Astrocyte (in vitro differentiated cells and primary cell): ENCODE measurements at regions not wholly inside any gene's neighbourhood (a gene's known extent, or its start where the extent isn't known, plus 50 kb on each side); places are given as distances from the start of the nearest gene placed in this dataset.

ENCODE experiments used
- DNase-seq: peaks from one replicate; pipeline ENCODE4 v3.0.0-alpha.2; 2010; ENCODE audit warnings: low read depth
- FAIRE-seq: peaks from 2 replicates; lab custom pipeline; 2011; peaks lifted over from hg19 to GRCh38; lab: Jason Lieb, UNC
- H2AFZ ChIP-seq: 2 replicates; pipeline ENCODE4 v1.6.0; 2012; ENCODE audit warnings: low read depth, low read length, inconsistent platforms
- H3K27ac ChIP-seq: 2 replicates; pipeline ENCODE4 v1.5.1; 2011; ENCODE audit warnings: low read depth, low read length, inconsistent platforms
- H3K27me3 ChIP-seq: 2 replicates; pipeline ENCODE4 v1.6.0; 2011; ENCODE audit warnings: low read length, inconsistent platforms; ENCODE audit not compliant: insufficient read depth
- H3K36me3 ChIP-seq: 2 replicates; pipeline ENCODE4 v1.5.1; 2011; ENCODE audit warnings: low read length, inconsistent platforms; ENCODE audit not compliant: insufficient read depth
- H3K4me1 ChIP-seq: 2 replicates; pipeline ENCODE4 v1.5.1; 2011; ENCODE audit warnings: low read length, inconsistent platforms; ENCODE audit not compliant: insufficient read depth
- H3K4me2 ChIP-seq: 2 replicates; pipeline ENCODE4 v1.6.0; 2012; ENCODE audit warnings: low read length, inconsistent platforms
- H3K4me3 ChIP-seq: 2 replicates; pipeline ENCODE4 v1.5.1; 2011; ENCODE audit warnings: low read depth, mild to moderate bottlenecking, low read length, inconsistent platforms; ENCODE audit not compliant: insufficient read depth
- H3K79me2 ChIP-seq: 2 replicates; pipeline ENCODE4 v1.6.0; 2012; ENCODE audit warnings: mild to moderate bottlenecking, low read length, inconsistent platforms; ENCODE audit not compliant: insufficient read depth
- H3K9ac ChIP-seq: 2 replicates; pipeline ENCODE4 v1.6.0; 2012; ENCODE audit warnings: mild to moderate bottlenecking, low read length, inconsistent platforms
- H3K9me3 ChIP-seq: 2 replicates; pipeline ENCODE4 v1.5.1; 2012; ENCODE audit warnings: low read depth, mild to moderate bottlenecking, low read length, inconsistent platforms; ENCODE audit not compliant: insufficient read depth
- H4K20me1 ChIP-seq: 2 replicates; pipeline ENCODE4 v1.6.0; 2012; ENCODE audit warnings: low read length, inconsistent platforms; ENCODE audit not compliant: insufficient read depth
- H3K27ac Mint-ChIP-seq: one replicate; pipeline ENCODE4 v1.8.0; 2021; ENCODE audit warnings: mild to moderate bottlenecking, mixed read lengths; ENCODE audit not compliant: unreplicated experiment
- H3K27me3 Mint-ChIP-seq: one replicate; pipeline ENCODE4 v1.8.0; 2021; ENCODE audit warnings: low read depth, mixed read lengths; ENCODE audit not compliant: unreplicated experiment
- H3K36me3 Mint-ChIP-seq: one replicate; pipeline ENCODE4 v1.8.0; 2021; ENCODE audit warnings: low read depth, mixed read lengths; ENCODE audit not compliant: unreplicated experiment
- H3K4me1 Mint-ChIP-seq: one replicate; pipeline ENCODE4 v1.8.0; 2021; ENCODE audit warnings: low read depth, mixed read lengths; ENCODE audit not compliant: unreplicated experiment
- H3K4me3 Mint-ChIP-seq: one replicate; pipeline ENCODE4 v1.8.0; 2021; ENCODE audit warnings: mild to moderate bottlenecking, moderate library complexity, mixed read lengths; ENCODE audit not compliant: unreplicated experiment
- H3K9me3 Mint-ChIP-seq: one replicate; pipeline ENCODE4 v1.8.0; 2021; ENCODE audit warnings: mild to moderate bottlenecking, mixed read lengths; ENCODE audit not compliant: unreplicated experiment
- CTCF ChIP-seq: IDR thresholded peaks from 2 replicates; pipeline ENCODE4 v1.5.1; 2011; ENCODE audit warnings: low read depth, mild to moderate bottlenecking, inconsistent platforms, low read length, moderate library complexity; ENCODE audit not compliant: insufficient read depth
- EZH2 ChIP-seq: IDR thresholded peaks from 2 replicates; pipeline ENCODE4 v1.6.1; 2012; ENCODE audit warnings: mild to moderate bottlenecking, low read length, inconsistent platforms; ENCODE audit not compliant: insufficient read depth

GRCh38 chr3:87442470-87442869, 166.1 kb upstream of the POU1F1 start:
- TF ChIP-seq EZH2, result no peak
- no peak for TF ChIP-seq CTCF
- FAIRE-seq (no peak), DNase-seq (no peak)

DNA sequence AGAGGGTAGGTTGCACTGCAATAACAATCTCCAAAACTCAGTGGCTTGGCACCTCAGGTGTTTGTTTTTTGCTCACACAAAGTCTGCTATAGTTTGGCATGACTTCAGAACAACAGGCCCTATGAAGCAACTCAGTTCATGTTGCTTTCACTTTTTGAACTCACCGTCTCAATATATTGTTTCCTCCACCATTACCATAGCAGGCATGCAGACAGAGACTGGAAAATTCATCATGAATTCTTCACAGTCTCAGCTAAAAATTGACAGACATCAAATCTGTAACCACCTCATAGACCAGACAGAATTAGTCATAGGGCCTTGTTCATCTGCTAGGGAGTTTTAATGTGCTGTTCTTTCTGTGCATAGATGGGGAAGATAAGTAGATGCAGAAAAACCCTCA, 161.4 kb upstream of the POU1F1 start:
- H3K4me2 ChIP-seq, result peak overlapping the region; percentile 69
- H3K9me3 Mint-ChIP-seq, result no peaks in the 10 kb centered on the region
- H3K27me3 ChIP-seq, result no peaks in the 10 kb centered on the region
- H3K79me2 ChIP-seq, result no peaks in the 10 kb centered on the region
- H3K9me3 ChIP-seq, result no peaks in the 10 kb centered on the region
- H3K27ac ChIP-seq, result peak overlapping the region; percentile 50
- H4K20me1 ChIP-seq, result no peaks in the 10 kb centered on the region
- DNase-seq, result peak; percentile 52
- H3K4me1 Mint-ChIP-seq, result peaks cover 31% of the 10 kb centered on the region
- no peak overlapping the region for H3K9ac ChIP-seq
- no peak overlapping the region for H2AFZ ChIP-seq
- H3K36me3 ChIP-seq, result no peaks in the 10 kb centered on the region
- H3K36me3 Mint-ChIP-seq, result no peaks in the 10 kb centered on the region
- H3K4me3 ChIP-seq, result peak overlapping the region; percentile 7
- H3K4me3 Mint-ChIP-seq, result peak overlapping the region; percentile 10
- FAIRE-seq, result no peak
- no peak for TF ChIP-seq EZH2
- TF ChIP-seq CTCF, result no peak
- H3K4me1 ChIP-seq, result peaks cover 11% of the 10 kb centered on the region
- peak overlapping the region; percentile 68 for H3K27ac Mint-ChIP-seq
- no peaks in the 10 kb centered on the region for H3K27me3 Mint-ChIP-seq

More at GRCh38 chr3:87442470-87442869, 166.1 kb upstream of the POU1F1 start:
- Histone ChIP-seq H3K4me2 (no peak overlapping the region), H3K9me3 (no peaks in the 10 kb centered on the region), H3K36me3 (no peaks in the 10 kb centered on the region), H3K4me3 (no peak overlapping the region), H3K79me2 (no peaks in the 10 kb centered on the region), H3K27me3 (no peaks in the 10 kb centered on the region), H2AFZ (no peak overlapping the region), H4K20me1 (no peaks in the 10 kb centered on the region), H3K9ac (no peak overlapping the region), H3K4me1 (peaks cover 5% of the 10 kb centered on the region), H3K27ac (no peak overlapping the region)
- Mint-ChIP-seq H3K36me3 (no peaks in the 10 kb centered on the region), H3K4me1 (peaks cover 15% of the 10 kb centered on the region), H3K4me3 (no peak overlapping the region), H3K9me3 (peaks cover 4% of the 10 kb centered on the region), H3K27ac (no peak overlapping the region), H3K27me3 (no peaks in the 10 kb centered on the region)

- TF ChIP-seq CTCF, result no peak
- TF ChIP-seq EZH2, result no peak
- Mint-ChIP-seq H3K27me3 (no peaks in the 10 kb centered on the region), H3K4me3 (no peak overlapping the region), H3K9me3 (no peaks in the 10 kb centered on the region), H3K27ac (peak overlapping the region; percentile 48), H3K36me3 (no peaks in the 10 kb centered on the region), H3K4me1 (peaks cover 31% of the 10 kb centered on the region)
- H4K20me1 ChIP-seq, result no peaks in the 10 kb centered on the region
- H2AFZ ChIP-seq, result no peak overlapping the region
- DNase-seq, result peak; percentile 89
- FAIRE-seq, result peak; percentile 54
- peaks cover 11% of the 10 kb centered on the region for H3K4me1 ChIP-seq
- no peaks in the 10 kb centered on the region for H3K36me3 ChIP-seq
- no peaks in the 10 kb centered on the region for H3K79me2 ChIP-seq
- H3K27ac ChIP-seq, result peak overlapping the region; percentile 50
- H3K4me3 ChIP-seq, result no peak overlapping the region
- no peaks in the 10 kb centered on the region for H3K27me3 ChIP-seq
- H3K9me3 ChIP-seq, result no peaks in the 10 kb centered on the region
- peak overlapping the region; percentile 69 for H3K4me2 ChIP-seq
- H3K9ac ChIP-seq, result no peak overlapping the region
Measured at GRCh38 chr3:87436781-87437543, 160.6 kb upstream of the POU1F1 start.
